ENCODE measurements at regions not wholly inside any gene's neighbourhood (a gene's known extent, or its start where the extent isn't known, plus 50 kb on each side); places are given as distances from the start of the nearest gene placed in this dataset.

- TF ChIP-seq PHF8 (conservative IDR thresholded peaks at IDR 0.05; ENCODE audit: low read depth, low read length): no peak
- no peak for TF ChIP-seq POLR2A (IDR thresholded peaks at IDR 0.05; ENCODE audit: control extremely low read depth in 1 of 2, low read depth in 2 of 2, low read length in 2 of 2)
- no peak for TF ChIP-seq POLR2AphosphoS5 (IDR thresholded peaks at IDR 0.05; ENCODE audit: low read depth, low read length)
- TF ChIP-seq CTCF (IDR thresholded peaks at IDR 0.05; ENCODE audit: control extremely low read depth in 1 of 3, insufficient read depth in 1 of 3, low read depth in 1 of 3, low read length in 3 of 3): no peak
- no peak for TF ChIP-seq TAF1 (IDR thresholded peaks at IDR 0.05; ENCODE audit: low read depth, low read length)
Measured at GRCh38 chr10:83934062-83934461, 205.2 kb upstream of the GHITM start.
